Mucosa of descending colon (tissue), 3 donors: ENCODE measurements at regions not wholly inside any gene's neighbourhood (a gene's known extent, or its start where the extent isn't known, plus 50 kb on each side); places are given as distances from the start of the nearest gene placed in this dataset.
"Not testable (repeated sequence)": the region's sequence is repeated elsewhere in the genome, so short reads cannot be mapped to it uniquely, and the experiment has no call there.

Source experiments
- ATAC-seq: fragments of 200-7000 bp; cut with Tn5 transposase; one replicate; pipeline ENCODE4 v1.9.1; 2020; ENCODE audit warnings: mild to moderate bottlenecking, moderate library complexity
- DNase-seq, 3 donors: peaks; one replicate each; pipeline ENCODE4 v3.0.0-alpha.2; 2020
- H3K36me3 ChIP-seq: fragments of 200-600 bp; one replicate; pipeline ENCODE4 v1.8.0; 2021; ENCODE audit warnings: low read depth, mild to moderate bottlenecking
- H3K4me1 ChIP-seq: fragments of 200-600 bp; one replicate; pipeline ENCODE4 v1.8.0; 2021; ENCODE audit warnings: low read depth, mild to moderate bottlenecking
- H3K4me3 ChIP-seq: fragments of 200-600 bp; one replicate; pipeline ENCODE4 v1.8.0; 2021; ENCODE audit warnings: mild to moderate bottlenecking
- H3K9me3 ChIP-seq: fragments of 200-600 bp; one replicate; pipeline ENCODE4 v1.8.0; 2021; ENCODE audit warnings: mild to moderate bottlenecking
- intact Hi-C, 2 donors: fragments of 100-400 bp; cut with DNase I in 1 of 2; cut with micrococcal nuclease in 1 of 2; formaldehyde crosslinking; loops; one replicate each; pipeline versions ENCODE4 v1.11.0 to v1.11.1; 2022; cut with DNase I, micrococcal nuclease
- donor health status: DM: no; HTN: no; CAD: no; lungs with moderate emphysema.
- donor health status: DM: no; HTN: no; CAD: no.
- donor health status: DM: no; HTN: yes; CAD: no.

- intact Hi-C loops, H3K36me3 ChIP-seq, H3K4me3 ChIP-seq, H3K9me3 ChIP-seq, H3K4me1 ChIP-seq, ATAC-seq, DNase-seq: not testable (repeated sequence)
These were observed 103.0 kb downstream of the NBPF11 start for GRCh38 chr1:148049115-148049496.

DNA sequence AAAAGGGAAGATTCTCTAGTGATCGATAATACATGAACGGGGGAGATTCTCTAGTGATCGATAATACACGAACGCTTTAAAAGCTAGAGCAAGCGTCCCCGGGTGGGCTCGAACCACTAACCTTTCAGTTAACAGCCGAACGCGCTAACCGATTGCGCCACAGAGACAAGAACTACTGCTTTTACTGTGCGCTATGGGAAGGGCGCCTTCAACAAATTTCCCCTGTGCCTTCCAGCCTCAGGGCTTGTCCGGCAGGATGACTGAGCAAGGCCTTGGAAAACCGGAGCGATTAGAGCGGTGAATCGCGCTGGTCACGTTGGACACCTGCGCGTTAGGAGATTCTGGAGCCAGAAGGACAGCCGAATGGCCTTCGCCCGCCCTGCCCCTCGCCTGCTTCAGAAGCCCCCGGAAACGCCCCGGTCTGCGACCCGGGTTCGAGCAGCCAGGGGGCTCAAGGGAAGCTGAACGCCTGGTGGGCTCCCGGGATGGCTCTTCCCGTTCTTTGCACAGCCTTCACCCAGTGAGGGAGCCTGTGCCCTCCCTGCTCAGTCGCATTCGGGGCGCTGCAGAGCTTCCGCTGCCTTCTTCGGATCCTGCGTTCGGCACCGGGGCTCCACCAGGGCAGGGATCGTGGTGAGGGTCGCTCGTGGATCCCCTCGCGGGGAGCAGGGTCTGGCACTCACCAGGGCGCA lies 103.5 kb downstream of the NBPF11 start:
- H3K9me3 ChIP-seq, ATAC-seq, H3K36me3 ChIP-seq, H3K4me3 ChIP-seq, intact Hi-C loops, H3K4me1 ChIP-seq: not testable (repeated sequence)
- peak in 1 of 3 donors; percentile 3 for DNase-seq

GRCh38 chr1:148045872-148046271 lies 106.2 kb downstream of the NBPF11 start:
- ATAC-seq, H3K4me3 ChIP-seq, intact Hi-C loops, DNase-seq, H3K9me3 ChIP-seq, H3K36me3 ChIP-seq, H3K4me1 ChIP-seq: not testable (repeated sequence)

GRCh38 chr1:148044495-148044894 lies 107.6 kb downstream of the NBPF11 start:
- intact Hi-C loops, ATAC-seq: not testable (repeated sequence)

More at GRCh38 chr1:148044495-148044894, 107.6 kb downstream of the NBPF11 start:
- not testable (repeated sequence) for DNase-seq, H3K36me3 ChIP-seq, H3K9me3 ChIP-seq, H3K4me3 ChIP-seq, H3K4me1 ChIP-seq
